HEK293 (cell line): ENCODE measurements at regions not wholly inside any gene's neighbourhood (a gene's known extent, or its start where the extent isn't known, plus 50 kb on each side); places are given as distances from the start of the nearest gene placed in this dataset.

Source experiments
- ZBTB17 ChIP-seq: fragments of 450-650 bp; formaldehyde crosslinking; IDR thresholded peaks from 2 replicates; pipeline ENCODE4 v1.5.1; 2016; ENCODE audit warnings: missing biosample characterization, missing genetic modification characterization
- ZBTB8A ChIP-seq: fragments of 450-650 bp; formaldehyde crosslinking; IDR thresholded peaks from 2 replicates; pipeline ENCODE4 v1.5.1; 2016; ENCODE audit warnings: missing biosample characterization, missing genetic modification characterization
- ZNF324 ChIP-seq: fragments of 450-650 bp; formaldehyde crosslinking; IDR thresholded peaks from 2 replicates; pipeline ENCODE4 v1.5.1; 2016; ENCODE audit warnings: missing biosample characterization, missing genetic modification characterization
- ZNF423 ChIP-seq: fragments of 450-650 bp; formaldehyde crosslinking; IDR thresholded peaks from 2 replicates; pipeline ENCODE4 v1.5.1; 2016; ENCODE audit warnings: missing biosample characterization, missing genetic modification characterization
- ZNF529 ChIP-seq: fragments of 450-650 bp; formaldehyde crosslinking; IDR thresholded peaks from 2 replicates; pipeline ENCODE4 v1.5.1; 2017; ENCODE audit warnings: missing genetic modification characterization, missing biosample characterization; ENCODE audit not compliant: insufficient replicate concordance
- ZNF549 ChIP-seq: fragments of 450-650 bp; IDR thresholded peaks from 2 replicates; pipeline ENCODE4 v1.5.1; 2018; ENCODE audit warnings: missing biosample characterization, missing genetic modification characterization, mild to moderate bottlenecking, inconsistent platforms, moderate library complexity
- ZNF629 ChIP-seq: fragments of 450-650 bp; formaldehyde crosslinking; IDR thresholded peaks from 2 replicates; pipeline ENCODE4 v1.5.1; 2017; ENCODE audit warnings: missing biosample characterization, missing genetic modification characterization
- ZNF843 ChIP-seq: fragments of 450-650 bp; formaldehyde crosslinking; IDR thresholded peaks from 2 replicates; pipeline ENCODE4 v1.5.1; 2016; ENCODE audit warnings: missing biosample characterization, missing genetic modification characterization
- ZSCAN30 ChIP-seq: fragments of 450-650 bp; IDR thresholded peaks from 2 replicates; pipeline ENCODE4 v1.5.1; 2018; ENCODE audit warnings: missing biosample characterization, mild to moderate bottlenecking, missing genetic modification characterization, moderate library complexity
- TF ChIP-seq, protein P1 (sequence below): fragments of 450-650 bp; IDR thresholded peaks from 2 replicates; pipeline ENCODE4 v1.5.1; 2018; ENCODE audit warnings: missing biosample characterization, missing genetic modification characterization
- TF ChIP-seq, protein P2 (sequence below): fragments of 450-650 bp; formaldehyde crosslinking; IDR thresholded peaks from 2 replicates; pipeline ENCODE4 v1.5.1; 2016; ENCODE audit warnings: missing biosample characterization, missing genetic modification characterization
- TF ChIP-seq, protein P3 (sequence below): fragments of 450-650 bp; formaldehyde crosslinking; IDR thresholded peaks from 2 replicates; pipeline ENCODE4 v1.5.1; 2016; ENCODE audit warnings: missing biosample characterization, missing genetic modification characterization, borderline replicate concordance

DNA sequence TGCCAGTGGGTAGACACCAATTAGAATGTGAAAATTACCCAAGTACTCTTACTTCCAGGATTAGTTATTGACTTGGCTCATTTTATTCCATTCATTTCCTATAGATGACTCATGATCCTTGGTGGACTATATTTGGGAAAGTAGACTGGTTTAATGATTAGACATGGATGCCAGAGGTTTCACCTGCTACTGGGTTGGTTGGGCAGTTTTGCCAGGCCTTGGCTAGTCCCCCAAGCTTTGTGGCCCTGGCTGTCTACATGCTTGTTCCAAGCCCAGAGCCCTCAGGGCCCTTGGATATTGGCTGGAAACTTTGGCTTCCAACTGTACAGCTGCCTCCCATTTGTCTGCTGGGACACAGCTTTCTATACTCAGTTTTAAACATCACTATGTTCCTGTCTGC, 104.1 kb downstream of the ZFP64 start:
- TF ChIP-seq, protein P1, sequence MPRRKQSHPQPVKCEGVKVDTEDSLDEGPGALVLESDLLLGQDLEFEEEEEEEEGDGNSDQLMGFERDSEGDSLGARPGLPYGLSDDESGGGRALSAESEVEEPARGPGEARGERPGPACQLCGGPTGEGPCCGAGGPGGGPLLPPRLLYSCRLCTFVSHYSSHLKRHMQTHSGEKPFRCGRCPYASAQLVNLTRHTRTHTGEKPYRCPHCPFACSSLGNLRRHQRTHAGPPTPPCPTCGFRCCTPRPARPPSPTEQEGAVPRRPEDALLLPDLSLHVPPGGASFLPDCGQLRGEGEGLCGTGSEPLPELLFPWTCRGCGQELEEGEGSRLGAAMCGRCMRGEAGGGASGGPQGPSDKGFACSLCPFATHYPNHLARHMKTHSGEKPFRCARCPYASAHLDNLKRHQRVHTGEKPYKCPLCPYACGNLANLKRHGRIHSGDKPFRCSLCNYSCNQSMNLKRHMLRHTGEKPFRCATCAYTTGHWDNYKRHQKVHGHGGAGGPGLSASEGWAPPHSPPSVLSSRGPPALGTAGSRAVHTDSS (tag by site-specific recombination), result no peak
- TF ChIP-seq ZNF423 (tag by site-specific recombination), result no peak
- no peak for TF ChIP-seq ZBTB17 (tag by site-specific recombination)
- TF ChIP-seq, protein P2, sequence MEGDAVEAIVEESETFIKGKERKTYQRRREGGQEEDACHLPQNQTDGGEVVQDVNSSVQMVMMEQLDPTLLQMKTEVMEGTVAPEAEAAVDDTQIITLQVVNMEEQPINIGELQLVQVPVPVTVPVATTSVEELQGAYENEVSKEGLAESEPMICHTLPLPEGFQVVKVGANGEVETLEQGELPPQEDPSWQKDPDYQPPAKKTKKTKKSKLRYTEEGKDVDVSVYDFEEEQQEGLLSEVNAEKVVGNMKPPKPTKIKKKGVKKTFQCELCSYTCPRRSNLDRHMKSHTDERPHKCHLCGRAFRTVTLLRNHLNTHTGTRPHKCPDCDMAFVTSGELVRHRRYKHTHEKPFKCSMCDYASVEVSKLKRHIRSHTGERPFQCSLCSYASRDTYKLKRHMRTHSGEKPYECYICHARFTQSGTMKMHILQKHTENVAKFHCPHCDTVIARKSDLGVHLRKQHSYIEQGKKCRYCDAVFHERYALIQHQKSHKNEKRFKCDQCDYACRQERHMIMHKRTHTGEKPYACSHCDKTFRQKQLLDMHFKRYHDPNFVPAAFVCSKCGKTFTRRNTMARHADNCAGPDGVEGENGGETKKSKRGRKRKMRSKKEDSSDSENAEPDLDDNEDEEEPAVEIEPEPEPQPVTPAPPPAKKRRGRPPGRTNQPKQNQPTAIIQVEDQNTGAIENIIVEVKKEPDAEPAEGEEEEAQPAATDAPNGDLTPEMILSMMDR (tag by site-specific recombination), result no peak
- no peak for TF ChIP-seq ZNF549 (tag by site-specific recombination)
- TF ChIP-seq ZNF324, result no peak
- TF ChIP-seq ZNF629 (tag by site-specific recombination), result no peak
- TF ChIP-seq ZSCAN30, result no peak
- TF ChIP-seq ZNF529 (tag by site-specific recombination), result no peak
- TF ChIP-seq ZBTB8A (tag by site-specific recombination), result no peak
- no peak for TF ChIP-seq ZNF843 (tag by site-specific recombination)
- TF ChIP-seq, protein P3, sequence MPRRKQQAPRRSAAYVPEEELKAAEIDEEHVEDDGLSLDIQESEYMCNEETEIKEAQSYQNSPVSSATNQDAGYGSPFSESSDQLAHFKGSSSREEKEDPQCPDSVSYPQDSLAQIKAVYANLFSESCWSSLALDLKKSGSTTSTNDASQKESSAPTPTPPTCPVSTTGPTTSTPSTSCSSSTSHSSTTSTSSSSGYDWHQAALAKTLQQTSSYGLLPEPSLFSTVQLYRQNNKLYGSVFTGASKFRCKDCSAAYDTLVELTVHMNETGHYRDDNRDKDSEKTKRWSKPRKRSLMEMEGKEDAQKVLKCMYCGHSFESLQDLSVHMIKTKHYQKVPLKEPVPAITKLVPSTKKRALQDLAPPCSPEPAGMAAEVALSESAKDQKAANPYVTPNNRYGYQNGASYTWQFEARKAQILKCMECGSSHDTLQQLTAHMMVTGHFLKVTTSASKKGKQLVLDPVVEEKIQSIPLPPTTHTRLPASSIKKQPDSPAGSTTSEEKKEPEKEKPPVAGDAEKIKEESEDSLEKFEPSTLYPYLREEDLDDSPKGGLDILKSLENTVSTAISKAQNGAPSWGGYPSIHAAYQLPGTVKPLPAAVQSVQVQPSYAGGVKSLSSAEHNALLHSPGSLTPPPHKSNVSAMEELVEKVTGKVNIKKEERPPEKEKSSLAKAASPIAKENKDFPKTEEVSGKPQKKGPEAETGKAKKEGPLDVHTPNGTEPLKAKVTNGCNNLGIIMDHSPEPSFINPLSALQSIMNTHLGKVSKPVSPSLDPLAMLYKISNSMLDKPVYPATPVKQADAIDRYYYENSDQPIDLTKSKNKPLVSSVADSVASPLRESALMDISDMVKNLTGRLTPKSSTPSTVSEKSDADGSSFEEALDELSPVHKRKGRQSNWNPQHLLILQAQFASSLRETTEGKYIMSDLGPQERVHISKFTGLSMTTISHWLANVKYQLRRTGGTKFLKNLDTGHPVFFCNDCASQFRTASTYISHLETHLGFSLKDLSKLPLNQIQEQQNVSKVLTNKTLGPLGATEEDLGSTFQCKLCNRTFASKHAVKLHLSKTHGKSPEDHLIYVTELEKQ, result no peak
